GM12878 (cell line): ENCODE measurements at regions not wholly inside any gene's neighbourhood (a gene's known extent, or its start where the extent isn't known, plus 50 kb on each side); places are given as distances from the start of the nearest gene placed in this dataset.

ENCODE experiments used
- BHLHE40 ChIP-seq, 2 experiments: fragments of 450-650 bp in 1 of 2; IDR thresholded peaks; 2 replicates each; pipeline ENCODE4 v1.6.1; 2011 to 2017; ENCODE audit warnings: low read depth in 2 of 2, borderline replicate concordance in 1 of 2, improper control_type of control experiment in 1 of 2, low read length in 1 of 2, mild to moderate bottlenecking in 1 of 2
- EGR1 ChIP-seq, 2 experiments: IDR thresholded peaks; 1 replicate in 1 of 2; 2 replicates in 1 of 2; pipeline ENCODE4 v1.6.1; 2011 to 2012; ENCODE audit warnings: low read depth in 2 of 2, low read length in 2 of 2, borderline replicate concordance in 1 of 2, mild to moderate bottlenecking in 1 of 2, moderate library complexity in 1 of 2
- EZH2 ChIP-seq: IDR thresholded peaks from 2 replicates; pipeline ENCODE4 v1.6.1; 2012; ENCODE audit warnings: low read depth, mild to moderate bottlenecking, control low read depth, inconsistent platforms, low read length, borderline replicate concordance; ENCODE audit not compliant: control insufficient read depth
- NBN ChIP-seq: fragments of 450-650 bp; IDR thresholded peaks from 2 replicates; pipeline ENCODE4 v1.6.1; 2016
- POLR2A ChIP-seq: IDR thresholded peaks from 2 replicates; pipeline ENCODE4 v1.6.1; 2011; ENCODE audit warnings: low read depth, mild to moderate bottlenecking, low read length
- POLR2AphosphoS5 ChIP-seq: IDR thresholded peaks from 2 replicates; pipeline ENCODE4 v1.6.1; 2011; ENCODE audit warnings: mild to moderate bottlenecking, low read length, inconsistent platforms
- RAD21 ChIP-seq: IDR thresholded peaks from 2 replicates; pipeline ENCODE4 v1.6.1; 2011; ENCODE audit warnings: mild to moderate bottlenecking, low read depth, low read length, moderate library complexity; ENCODE audit not compliant: insufficient read depth
- RFX5 ChIP-seq: IDR thresholded peaks from 2 replicates; pipeline ENCODE4 v1.6.1; 2011; ENCODE audit warnings: low read depth, low read length, improper control_type of control experiment
- TCF3 ChIP-seq: IDR thresholded peaks from 2 replicates; pipeline ENCODE4 v1.6.1; 2012; ENCODE audit warnings: low read depth, mild to moderate bottlenecking, low read length, borderline replicate concordance; ENCODE audit not compliant: insufficient read depth
- TF ChIP-seq, protein P1 (sequence below), 3 experiments: IDR thresholded peaks in 2 of 3; conservative IDR thresholded peaks in 1 of 3; 2 replicates each; pipeline ENCODE4 v1.5.1; 2011; ENCODE audit warnings: low read depth in 3 of 3, low read length in 3 of 3, mild to moderate bottlenecking in 3 of 3, control low read depth in 2 of 3, moderate library complexity in 2 of 3, inconsistent platforms in 1 of 3, mixed read lengths in 1 of 3; ENCODE audit not compliant: control insufficient read depth in 2 of 3, insufficient read depth in 1 of 3; ENCODE audit errors: extremely low read depth in 1 of 3
- TF ChIP-seq, protein P2 (sequence below): IDR thresholded peaks from 2 replicates; pipeline ENCODE4 v1.6.1; 2011; ENCODE audit warnings: low read depth, low read length, improper control_type of control experiment, borderline replicate concordance
- TF ChIP-seq, protein P3 (sequence below): IDR thresholded peaks from 2 replicates; pipeline ENCODE4 v1.6.1; 2012; ENCODE audit warnings: low read depth, low read length, improper control_type of control experiment

- TF ChIP-seq RAD21 (no peak), POLR2A (no peak), EZH2 (no peak), POLR2AphosphoS5 (no peak), NBN (no peak), TCF3 (no peak), EGR1 (IDR thresholded peaks at IDR 0.05; ENCODE audit: borderline replicate concordance in 1 of 2, low read depth in 2 of 2, low read length in 2 of 2) (no peak), BHLHE40 (IDR thresholded peaks at IDR 0.05; ENCODE audit: borderline replicate concordance in 1 of 2, low read depth in 2 of 2, low read length in 1 of 2) (no peak), RFX5 (no peak)
- TF ChIP-seq, protein P1, sequence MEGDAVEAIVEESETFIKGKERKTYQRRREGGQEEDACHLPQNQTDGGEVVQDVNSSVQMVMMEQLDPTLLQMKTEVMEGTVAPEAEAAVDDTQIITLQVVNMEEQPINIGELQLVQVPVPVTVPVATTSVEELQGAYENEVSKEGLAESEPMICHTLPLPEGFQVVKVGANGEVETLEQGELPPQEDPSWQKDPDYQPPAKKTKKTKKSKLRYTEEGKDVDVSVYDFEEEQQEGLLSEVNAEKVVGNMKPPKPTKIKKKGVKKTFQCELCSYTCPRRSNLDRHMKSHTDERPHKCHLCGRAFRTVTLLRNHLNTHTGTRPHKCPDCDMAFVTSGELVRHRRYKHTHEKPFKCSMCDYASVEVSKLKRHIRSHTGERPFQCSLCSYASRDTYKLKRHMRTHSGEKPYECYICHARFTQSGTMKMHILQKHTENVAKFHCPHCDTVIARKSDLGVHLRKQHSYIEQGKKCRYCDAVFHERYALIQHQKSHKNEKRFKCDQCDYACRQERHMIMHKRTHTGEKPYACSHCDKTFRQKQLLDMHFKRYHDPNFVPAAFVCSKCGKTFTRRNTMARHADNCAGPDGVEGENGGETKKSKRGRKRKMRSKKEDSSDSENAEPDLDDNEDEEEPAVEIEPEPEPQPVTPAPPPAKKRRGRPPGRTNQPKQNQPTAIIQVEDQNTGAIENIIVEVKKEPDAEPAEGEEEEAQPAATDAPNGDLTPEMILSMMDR (IDR thresholded peaks at IDR 0.05 in 2 of 3, conservative IDR thresholded peaks at IDR 0.05 in 1 of 3; ENCODE audit: control insufficient read depth in 2 of 3, extremely low read depth in 1 of 3, insufficient read depth in 1 of 3, low read depth in 3 of 3, low read length in 3 of 3), result no peak
- TF ChIP-seq, protein P2, sequence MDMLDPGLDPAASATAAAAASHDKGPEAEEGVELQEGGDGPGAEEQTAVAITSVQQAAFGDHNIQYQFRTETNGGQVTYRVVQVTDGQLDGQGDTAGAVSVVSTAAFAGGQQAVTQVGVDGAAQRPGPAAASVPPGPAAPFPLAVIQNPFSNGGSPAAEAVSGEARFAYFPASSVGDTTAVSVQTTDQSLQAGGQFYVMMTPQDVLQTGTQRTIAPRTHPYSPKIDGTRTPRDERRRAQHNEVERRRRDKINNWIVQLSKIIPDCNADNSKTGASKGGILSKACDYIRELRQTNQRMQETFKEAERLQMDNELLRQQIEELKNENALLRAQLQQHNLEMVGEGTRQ, result no peak
- TF ChIP-seq, protein P3, sequence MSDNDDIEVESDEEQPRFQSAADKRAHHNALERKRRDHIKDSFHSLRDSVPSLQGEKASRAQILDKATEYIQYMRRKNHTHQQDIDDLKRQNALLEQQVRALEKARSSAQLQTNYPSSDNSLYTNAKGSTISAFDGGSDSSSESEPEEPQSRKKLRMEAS, result no peak
Measured at GRCh38 chr2:143937723-143938350, 582.1 kb downstream of the ZEB2 start.
